Skeletal muscle satellite cell (primary cell): ENCODE measurements at regions not wholly inside any gene's neighbourhood (a gene's known extent, or its start where the extent isn't known, plus 50 kb on each side); places are given as distances from the start of the nearest gene placed in this dataset.

ENCODE experiments used
- H3K27me3 ChIP-seq: 2 replicates; pipeline ENCODE4 v1.7.0; 2013; ENCODE audit warnings: low read length; ENCODE audit not compliant: control insufficient read depth, insufficient read depth
- H3K36me3 ChIP-seq: 2 replicates; pipeline ENCODE4 v1.7.0; 2013; ENCODE audit warnings: mild to moderate bottlenecking, control low read depth, low read length; ENCODE audit not compliant: insufficient read depth
- H3K4me1 ChIP-seq: 2 replicates; pipeline ENCODE4 v1.7.0; 2013; ENCODE audit warnings: low read length; ENCODE audit not compliant: control insufficient read depth, insufficient read depth
- H3K4me2 ChIP-seq: 2 replicates; pipeline ENCODE4 v1.7.0; 2013; ENCODE audit warnings: mild to moderate bottlenecking, low read length
- H3K4me3 ChIP-seq: 2 replicates; pipeline ENCODE4 v1.7.0; 2013; ENCODE audit warnings: low read length
- H3K9ac ChIP-seq: 2 replicates; pipeline ENCODE4 v1.7.0; 2013; ENCODE audit warnings: mild to moderate bottlenecking, low read depth, low read length, moderate library complexity
- H3K9me3 ChIP-seq: replicated peaks from 2 replicates; pipeline ENCODE4 v1.7.0; 2013; ENCODE audit warnings: mild to moderate bottlenecking, control low read depth, low read length

DNA sequence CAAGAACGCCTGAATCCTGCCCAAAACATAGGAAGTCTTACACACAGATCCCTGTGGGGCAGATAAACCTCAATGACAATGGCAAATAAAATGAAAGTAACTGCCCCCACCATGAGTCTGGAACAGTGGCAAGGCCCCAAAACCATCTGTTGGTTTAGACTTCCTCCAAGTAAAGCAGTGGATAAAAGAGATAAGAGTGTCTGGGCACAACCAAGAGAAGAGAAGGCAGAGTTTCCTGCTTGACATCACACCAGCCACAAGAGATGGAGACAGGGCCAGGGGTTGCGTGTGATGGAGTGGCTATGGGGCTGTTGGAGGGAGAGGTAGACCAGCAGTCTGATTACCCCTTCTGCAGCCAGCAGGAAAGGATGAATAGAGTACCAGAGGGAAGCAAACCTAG lies 212.1 kb upstream of the POU3F3 start:
- H3K9me3 ChIP-seq, result no peaks in the 10 kb centered on the region
- H3K4me2 ChIP-seq, result no peak overlapping the region

DNA sequence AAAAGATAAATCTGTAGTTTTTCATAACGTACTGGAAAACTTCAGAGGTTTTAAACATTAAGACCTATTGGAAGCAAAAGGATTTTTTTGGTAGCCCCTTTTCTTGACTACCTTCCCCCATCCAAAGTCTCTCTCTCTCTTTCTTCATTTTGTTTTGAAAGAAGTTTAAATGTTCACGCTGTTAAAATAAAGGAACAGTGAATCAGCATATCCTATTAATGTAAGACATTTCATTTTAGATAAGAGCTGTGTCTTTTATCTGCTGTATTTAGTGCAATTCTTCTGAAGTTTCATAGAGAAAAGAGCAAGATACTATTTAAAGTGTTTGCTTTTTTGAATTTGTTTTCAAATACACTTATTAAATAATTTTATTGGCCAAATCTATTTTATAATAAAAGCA lies 205.5 kb upstream of the POU3F3 start:
- H3K4me2 ChIP-seq, result no peak overlapping the region
- H3K4me3 ChIP-seq, result no peak overlapping the region
- no peaks in the 10 kb centered on the region for H3K4me1 ChIP-seq
- no peak overlapping the region for H3K9ac ChIP-seq
- H3K9me3 ChIP-seq, result no peaks in the 10 kb centered on the region
- H3K36me3 ChIP-seq, result no peaks in the 10 kb centered on the region
- H3K27me3 ChIP-seq, result no peaks in the 10 kb centered on the region

More for the DNA sequence above, 212.1 kb upstream of the POU3F3 start:
- no peak overlapping the region for H3K9ac ChIP-seq
- no peaks in the 10 kb centered on the region for H3K4me1 ChIP-seq
- no peaks in the 10 kb centered on the region for H3K36me3 ChIP-seq
- no peak overlapping the region for H3K4me3 ChIP-seq
- H3K27me3 ChIP-seq, result no peaks in the 10 kb centered on the region

DNA sequence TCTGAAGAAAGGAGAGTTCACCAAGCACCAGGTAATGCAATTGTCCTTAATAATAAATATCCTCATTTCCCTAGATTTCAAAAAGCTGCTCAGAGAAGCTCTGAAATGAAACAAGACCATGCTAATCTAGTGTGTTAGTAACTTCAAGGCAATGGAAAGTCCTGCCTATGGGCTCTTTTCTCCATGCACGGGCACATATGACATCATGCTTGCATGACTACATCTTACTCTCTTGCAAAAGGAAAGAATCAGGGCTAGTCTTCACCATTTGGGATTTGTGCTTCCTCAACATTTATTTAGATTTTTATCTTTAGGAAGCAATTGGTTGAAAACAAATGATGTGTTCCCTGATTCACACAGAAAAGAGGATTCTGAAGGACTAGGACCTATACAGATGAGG lies 204.0 kb upstream of the POU3F3 start:
- no peaks in the 10 kb centered on the region for H3K4me1 ChIP-seq
- H3K9ac ChIP-seq, result no peak overlapping the region
- H3K27me3 ChIP-seq, result no peaks in the 10 kb centered on the region
- H3K4me3 ChIP-seq, result no peak overlapping the region
- no peak overlapping the region for H3K4me2 ChIP-seq
- no peaks in the 10 kb centered on the region for H3K9me3 ChIP-seq
- no peaks in the 10 kb centered on the region for H3K36me3 ChIP-seq

DNA sequence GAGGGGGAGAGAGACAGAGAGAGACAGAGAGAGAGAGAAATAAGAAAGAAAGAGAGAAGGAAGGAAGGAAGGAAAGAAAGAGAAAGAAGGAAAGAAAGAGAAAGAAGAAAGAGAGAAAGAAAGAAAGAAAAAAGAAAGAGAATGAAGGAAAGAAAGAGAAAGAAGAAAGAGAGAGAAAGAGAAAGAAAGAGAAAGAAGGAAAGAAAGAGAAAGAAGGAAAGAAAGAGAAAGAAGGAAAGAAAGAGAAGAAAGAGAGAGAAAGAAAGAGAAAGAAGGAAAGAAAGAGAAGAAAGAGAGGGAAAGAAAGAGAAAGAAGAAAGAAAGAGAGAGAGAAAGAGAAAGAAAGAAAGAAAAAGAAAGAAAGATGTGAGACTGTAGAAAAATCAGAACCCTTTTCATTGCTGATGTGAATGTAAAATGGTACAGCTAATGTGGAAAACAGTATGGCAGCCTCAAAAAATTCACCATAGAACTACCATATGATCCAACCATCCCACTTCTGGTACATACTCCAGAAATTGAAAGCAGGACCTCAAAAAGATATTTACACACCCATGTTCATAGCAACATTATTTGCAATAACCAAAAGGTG lies 203.4 kb upstream of the POU3F3 start:
- H3K9ac ChIP-seq, result no peak overlapping the region
- H3K36me3 ChIP-seq, result no peaks in the 10 kb centered on the region

DNA sequence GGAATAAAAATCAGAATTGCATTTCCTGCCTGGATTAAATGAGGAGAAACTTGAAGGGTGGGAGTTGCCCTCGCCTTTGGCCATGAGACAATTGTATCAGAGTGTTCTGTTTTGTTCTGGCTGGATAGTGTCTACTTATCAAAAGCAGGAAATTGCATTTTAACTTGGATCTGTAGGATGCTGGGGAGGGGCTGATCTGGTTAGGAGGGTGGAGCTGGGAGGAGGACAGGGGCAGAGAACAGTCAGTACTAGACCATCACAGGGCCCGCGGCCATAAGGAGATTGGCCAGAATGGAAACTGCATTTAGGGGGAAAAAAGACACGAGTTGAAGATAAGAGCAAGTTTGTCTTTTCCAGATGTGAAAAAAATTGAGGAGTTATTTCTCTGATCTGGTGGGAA lies 199.1 kb upstream of the POU3F3 start:
- no peaks in the 10 kb centered on the region for H3K36me3 ChIP-seq
- peaks cover 21% of the 10 kb centered on the region for H3K27me3 ChIP-seq
- H3K4me1 ChIP-seq, result no peaks in the 10 kb centered on the region
- H3K9me3 ChIP-seq, result no peaks in the 10 kb centered on the region
- no peak overlapping the region for H3K4me3 ChIP-seq
- no peak overlapping the region for H3K4me2 ChIP-seq
- H3K9ac ChIP-seq, result no peak overlapping the region

More for the DNA sequence above, 203.4 kb upstream of the POU3F3 start:
- Histone ChIP-seq H3K4me2 (no peak overlapping the region), H3K27me3 (peaks cover 2% of the 10 kb centered on the region), H3K9me3 (no peaks in the 10 kb centered on the region), H3K4me3 (no peak overlapping the region), H3K4me1 (no peaks in the 10 kb centered on the region)

DNA sequence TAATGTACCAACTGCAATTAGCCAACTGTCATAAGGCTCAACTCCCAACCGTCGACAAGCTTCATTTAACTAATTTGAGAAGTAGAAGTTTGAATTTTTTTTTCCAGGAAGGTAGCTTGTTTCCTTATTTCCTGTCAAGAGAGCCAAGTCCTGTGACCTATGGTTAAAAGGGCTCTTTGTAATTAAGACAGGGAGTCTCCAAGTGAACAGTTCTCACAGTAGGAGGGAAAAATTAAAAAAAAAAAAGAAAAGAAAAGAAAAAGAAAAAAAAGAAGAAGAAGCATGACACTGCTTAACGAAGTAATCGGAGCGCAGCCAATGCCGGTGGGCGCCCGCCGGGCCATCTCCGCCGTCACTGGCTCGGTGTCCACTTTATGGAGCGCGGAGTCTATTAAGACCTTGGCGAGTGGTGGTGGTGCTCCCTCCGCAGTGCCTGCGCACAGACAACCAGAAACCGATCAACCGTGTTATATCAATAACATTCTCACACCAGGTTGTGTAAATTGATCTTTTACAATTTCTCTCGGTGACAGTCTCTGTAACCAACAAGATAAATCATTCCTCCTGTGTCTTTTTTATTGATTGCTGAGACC lies 197.2 kb upstream of the POU3F3 start:
- H3K4me1 ChIP-seq, result no peaks in the 10 kb centered on the region
- no peak overlapping the region for H3K4me2 ChIP-seq
- H3K36me3 ChIP-seq, result no peaks in the 10 kb centered on the region
- H3K4me3 ChIP-seq, result no peak overlapping the region
- H3K9ac ChIP-seq, result no peak overlapping the region
- H3K27me3 ChIP-seq, result peaks cover 26% of the 10 kb centered on the region
- no peaks in the 10 kb centered on the region for H3K9me3 ChIP-seq

DNA sequence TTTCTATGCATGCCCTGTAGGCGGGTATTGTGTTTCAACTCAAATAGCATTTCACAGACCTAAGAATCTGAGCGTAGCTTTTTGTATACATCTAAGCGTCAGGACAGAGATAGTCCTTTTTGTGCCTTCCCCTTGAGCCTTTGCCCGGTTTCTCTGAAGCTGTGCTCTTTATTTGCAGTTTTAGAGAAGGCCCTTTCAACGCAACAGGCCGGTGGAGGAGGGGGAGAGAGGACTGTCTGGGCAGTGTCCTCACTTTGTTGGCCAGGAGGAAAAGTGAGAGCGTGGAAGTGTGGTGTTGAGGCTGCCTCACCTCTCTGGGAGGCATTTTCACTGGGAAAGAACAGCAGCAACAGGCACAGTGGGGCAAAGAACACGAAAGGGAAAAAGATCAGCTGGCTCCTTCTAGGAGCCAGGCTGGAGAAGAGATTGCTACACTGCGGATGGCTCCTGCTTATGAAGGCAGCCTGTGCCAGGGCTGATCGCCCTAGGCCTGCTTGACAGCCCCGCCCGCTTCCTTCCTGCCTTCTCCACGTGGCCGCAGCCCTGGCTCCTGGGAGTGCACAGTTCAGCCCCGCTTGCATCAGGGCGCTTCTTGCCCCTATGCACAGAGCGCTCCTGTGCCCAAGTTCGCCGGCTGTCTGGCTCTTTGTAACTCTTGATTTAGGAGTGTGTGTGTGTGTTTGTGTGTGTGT lies 195.6 kb upstream of the POU3F3 start:
- Histone ChIP-seq H3K9ac (no peak overlapping the region), H3K4me2 (no peak overlapping the region), H3K9me3 (no peaks in the 10 kb centered on the region), H3K4me3 (no peak overlapping the region), H3K36me3 (no peaks in the 10 kb centered on the region), H3K27me3 (peaks cover 26% of the 10 kb centered on the region), H3K4me1 (no peaks in the 10 kb centered on the region)

DNA sequence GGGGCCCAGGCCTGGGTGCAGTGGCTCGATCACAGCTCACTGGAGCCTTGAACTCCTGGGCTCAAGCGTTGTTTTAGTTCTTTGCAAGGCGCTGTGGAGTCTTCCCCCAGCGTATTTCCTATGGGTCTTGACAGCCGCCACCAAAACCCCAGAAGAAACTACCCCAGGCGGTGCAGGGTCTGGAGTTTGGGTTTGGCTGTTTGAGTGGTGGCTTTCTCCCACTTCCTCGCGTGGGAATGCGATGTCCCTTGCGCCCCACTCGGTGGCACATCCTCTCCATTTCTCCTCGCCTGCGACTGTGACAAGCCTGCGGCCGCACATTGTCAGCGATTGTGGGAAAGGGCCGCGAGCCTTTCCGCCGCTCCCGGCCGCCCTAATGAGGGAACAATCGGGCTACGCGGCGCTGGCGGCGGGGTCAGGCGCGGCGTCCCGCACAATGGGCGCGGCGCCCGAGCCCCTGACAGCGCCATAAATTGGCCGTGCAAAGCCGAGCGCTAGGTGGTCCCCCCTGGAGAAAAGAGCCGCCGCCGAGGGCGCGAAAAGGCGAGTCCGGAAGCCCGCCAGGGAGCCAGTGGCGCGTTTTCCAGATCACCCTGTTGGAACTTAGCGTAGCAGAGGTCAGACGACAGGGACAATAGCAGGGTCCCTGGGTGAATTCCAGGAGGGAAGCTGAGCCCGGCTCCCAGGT lies 194.9 kb upstream of the POU3F3 start:
- Histone ChIP-seq H3K4me2 (no peak overlapping the region), H3K4me1 (no peaks in the 10 kb centered on the region), H3K36me3 (no peaks in the 10 kb centered on the region), H3K9ac (no peak overlapping the region), H3K27me3 (peaks cover 26% of the 10 kb centered on the region), H3K4me3 (no peak overlapping the region), H3K9me3 (no peaks in the 10 kb centered on the region)

DNA sequence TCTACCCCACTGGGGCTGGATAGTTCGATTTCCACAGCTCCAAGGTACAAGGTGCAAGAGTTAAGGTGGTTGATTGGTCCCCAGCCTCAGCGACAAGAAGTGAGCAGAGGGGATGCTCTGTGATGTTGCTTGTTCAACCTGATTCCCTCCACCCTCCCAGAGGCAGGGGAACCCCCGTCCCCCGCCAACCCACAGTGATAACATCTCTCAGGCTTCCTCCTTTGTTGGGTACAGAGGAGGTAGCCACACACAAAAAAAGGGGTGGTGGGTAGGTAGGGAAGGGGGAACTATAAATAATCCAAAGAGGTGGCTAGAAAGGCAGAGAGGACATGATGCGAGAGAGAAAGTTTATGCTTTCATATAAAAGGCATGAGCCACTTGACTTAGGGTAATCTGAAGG lies 192.9 kb upstream of the POU3F3 start:
- no peak overlapping the region for H3K4me2 ChIP-seq
- H3K36me3 ChIP-seq, result no peaks in the 10 kb centered on the region
- no peak overlapping the region for H3K4me3 ChIP-seq
- no peaks in the 10 kb centered on the region for H3K4me1 ChIP-seq
- peaks cover 23% of the 10 kb centered on the region for H3K27me3 ChIP-seq
- H3K9ac ChIP-seq, result no peak overlapping the region
- H3K9me3 ChIP-seq, result no peaks in the 10 kb centered on the region

DNA sequence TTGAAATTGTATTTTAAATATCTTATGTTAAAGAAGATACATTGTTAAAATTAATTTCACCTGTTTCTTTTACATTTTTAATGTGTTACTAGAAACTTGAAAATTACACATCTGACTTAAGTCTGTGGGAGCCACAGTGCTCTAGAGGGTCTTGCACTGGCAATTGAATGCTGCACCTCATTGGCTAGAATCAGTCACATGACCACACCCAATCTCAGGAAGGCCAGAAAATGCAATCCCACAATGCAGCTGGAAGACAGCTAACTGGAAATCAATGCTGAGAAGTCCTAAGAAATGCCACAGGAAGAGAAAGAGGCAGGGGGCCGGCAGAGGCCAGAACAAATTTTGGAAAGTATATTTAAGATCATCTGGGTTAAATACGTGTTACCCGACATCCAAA lies 189.2 kb upstream of the POU3F3 start:
- H3K4me3 ChIP-seq, result no peak overlapping the region
- no peaks in the 10 kb centered on the region for H3K36me3 ChIP-seq

DNA sequence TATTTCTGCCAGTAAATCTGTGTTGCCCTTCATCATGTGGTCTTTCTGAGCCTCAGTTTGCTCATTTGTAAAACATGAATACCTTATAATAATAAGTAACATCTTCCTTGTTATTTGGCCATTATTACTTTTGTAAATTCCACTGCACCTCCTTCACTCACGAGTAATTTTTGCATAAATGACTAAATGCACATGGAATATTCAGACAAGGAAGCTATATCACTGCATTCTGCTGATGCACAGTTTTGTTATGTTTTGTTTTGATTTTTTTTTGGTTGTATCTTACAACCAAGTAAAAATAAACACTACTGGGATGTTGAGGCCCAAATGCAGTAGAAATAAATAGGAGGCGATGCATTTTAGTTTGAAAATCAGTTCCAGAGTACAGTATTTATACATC lies 185.3 kb upstream of the POU3F3 start:
- no peak overlapping the region for H3K4me3 ChIP-seq
- no peaks in the 10 kb centered on the region for H3K36me3 ChIP-seq
- H3K4me1 ChIP-seq, result no peaks in the 10 kb centered on the region
- H3K9ac ChIP-seq, result no peak overlapping the region
- H3K27me3 ChIP-seq, result peaks cover 3% of the 10 kb centered on the region
- no peak overlapping the region for H3K4me2 ChIP-seq
- no peaks in the 10 kb centered on the region for H3K9me3 ChIP-seq

More for the DNA sequence above, 189.2 kb upstream of the POU3F3 start:
- no peak overlapping the region for H3K9ac ChIP-seq
- H3K9me3 ChIP-seq, result no peaks in the 10 kb centered on the region
- peaks cover 7% of the 10 kb centered on the region for H3K27me3 ChIP-seq
- no peaks in the 10 kb centered on the region for H3K4me1 ChIP-seq
- no peak overlapping the region for H3K4me2 ChIP-seq
